ENCODE measurements at regions not wholly inside any gene's neighbourhood (a gene's known extent, or its start where the extent isn't known, plus 50 kb on each side); places are given as distances from the start of the nearest gene placed in this dataset.

DNA sequence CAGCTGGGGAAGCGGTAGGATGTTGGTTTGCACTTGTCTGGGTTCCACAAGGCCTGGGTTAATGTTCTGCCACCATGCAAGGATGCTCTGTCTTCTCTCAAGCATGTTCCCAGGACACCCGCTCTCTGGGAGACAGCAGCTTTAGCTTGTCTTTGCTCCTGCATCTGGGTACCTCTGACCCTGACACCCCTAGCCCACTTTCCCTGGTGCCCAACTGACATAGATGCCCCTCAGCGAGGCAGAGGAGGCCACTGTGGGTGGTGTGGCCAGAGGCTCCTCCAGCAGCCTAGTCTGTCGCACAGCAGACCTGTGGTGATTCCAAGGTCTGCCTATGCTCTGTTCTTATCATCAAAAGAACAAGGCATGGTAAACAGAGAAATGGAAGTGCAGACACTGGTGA lies 83.6 kb upstream of the ALDH1L1 start:
- TF ChIP-seq POLR2A (IDR thresholded peaks at IDR 0.05) = no peak
- TF ChIP-seq, protein P1, sequence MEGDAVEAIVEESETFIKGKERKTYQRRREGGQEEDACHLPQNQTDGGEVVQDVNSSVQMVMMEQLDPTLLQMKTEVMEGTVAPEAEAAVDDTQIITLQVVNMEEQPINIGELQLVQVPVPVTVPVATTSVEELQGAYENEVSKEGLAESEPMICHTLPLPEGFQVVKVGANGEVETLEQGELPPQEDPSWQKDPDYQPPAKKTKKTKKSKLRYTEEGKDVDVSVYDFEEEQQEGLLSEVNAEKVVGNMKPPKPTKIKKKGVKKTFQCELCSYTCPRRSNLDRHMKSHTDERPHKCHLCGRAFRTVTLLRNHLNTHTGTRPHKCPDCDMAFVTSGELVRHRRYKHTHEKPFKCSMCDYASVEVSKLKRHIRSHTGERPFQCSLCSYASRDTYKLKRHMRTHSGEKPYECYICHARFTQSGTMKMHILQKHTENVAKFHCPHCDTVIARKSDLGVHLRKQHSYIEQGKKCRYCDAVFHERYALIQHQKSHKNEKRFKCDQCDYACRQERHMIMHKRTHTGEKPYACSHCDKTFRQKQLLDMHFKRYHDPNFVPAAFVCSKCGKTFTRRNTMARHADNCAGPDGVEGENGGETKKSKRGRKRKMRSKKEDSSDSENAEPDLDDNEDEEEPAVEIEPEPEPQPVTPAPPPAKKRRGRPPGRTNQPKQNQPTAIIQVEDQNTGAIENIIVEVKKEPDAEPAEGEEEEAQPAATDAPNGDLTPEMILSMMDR (IDR thresholded peaks at IDR 0.05) = no peak
- no peak for TF ChIP-seq POLR2AphosphoS5 (IDR thresholded peaks at IDR 0.05)
- no peak for TF ChIP-seq EP300 (IDR thresholded peaks at IDR 0.05)

All from gastroesophageal sphincter (tissue), 3 donors.